SK-N-SH (cell line): ENCODE measurements at regions not wholly inside any gene's neighbourhood (a gene's known extent, or its start where the extent isn't known, plus 50 kb on each side); places are given as distances from the start of the nearest gene placed in this dataset.

Source experiments
- EZH2phosphoT487 ChIP-seq: fragments of 200-600 bp; sonication (generic); IDR thresholded peaks from 2 replicates; pipeline ENCODE4 v1.6.1; 2017; ENCODE audit warnings: low read depth, mixed run types, mild to moderate bottlenecking, antibody characterized with exemption, moderate library complexity, borderline replicate concordance
- POLR2AphosphoS5 ChIP-seq: IDR thresholded peaks from 2 replicates; pipeline ENCODE4 v1.6.1; 2012; ENCODE audit warnings: low read depth, low read length
- TAF1 ChIP-seq: IDR thresholded peaks from 2 replicates; pipeline ENCODE4 v1.6.1; 2012; ENCODE audit warnings: low read depth, mild to moderate bottlenecking, low read length, moderate library complexity, borderline replicate concordance
- TF ChIP-seq, protein P1 (sequence below): fragments of 200-600 bp; sonication (generic); IDR thresholded peaks from 2 replicates; pipeline ENCODE4 v1.6.1; 2017; ENCODE audit warnings: antibody characterized with exemption, mild to moderate bottlenecking, moderate library complexity

DNA sequence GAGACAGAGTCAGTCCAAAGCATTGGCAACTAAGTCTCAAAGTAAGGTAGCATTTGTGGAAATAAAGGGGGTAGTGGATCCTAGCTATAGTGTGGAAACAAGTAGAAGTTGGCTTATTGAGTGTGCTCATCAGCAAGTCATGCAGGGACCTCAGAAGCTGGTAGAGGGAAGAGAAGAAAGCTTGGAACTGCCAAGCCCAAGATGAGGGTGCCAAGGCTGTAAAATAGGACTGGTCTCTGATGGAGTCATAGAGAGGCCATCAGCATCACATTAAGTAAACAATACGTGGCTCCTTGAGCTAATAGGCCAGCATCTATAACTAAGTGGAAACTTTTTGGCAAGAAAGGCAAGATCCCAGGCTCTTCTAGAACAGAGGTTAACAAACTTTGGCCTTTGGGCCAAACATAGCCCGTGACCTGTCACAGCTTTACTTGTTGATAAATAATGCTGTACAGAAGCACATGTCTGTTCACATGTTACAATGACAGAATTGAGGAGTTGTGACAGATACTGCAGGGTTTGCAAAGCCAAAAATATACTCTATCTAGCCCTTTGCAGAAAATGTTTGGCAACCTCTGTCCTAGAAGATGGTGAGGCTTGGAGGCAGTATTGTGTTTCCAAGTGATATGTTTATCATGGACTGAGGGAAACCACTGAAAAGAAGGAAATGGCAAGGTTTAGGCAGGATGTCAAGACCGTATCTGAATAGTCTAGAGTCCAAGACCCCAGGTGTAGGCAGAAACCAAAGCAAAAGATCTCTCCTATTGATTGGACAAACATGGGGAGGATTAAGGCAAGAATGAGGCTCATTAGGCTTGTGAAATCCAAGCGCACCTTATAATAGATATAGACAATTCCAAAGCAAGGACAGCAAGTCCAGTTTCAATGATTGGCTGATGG lies 62.5 kb upstream of the CD44 start:
- TF ChIP-seq POLR2AphosphoS5 (no peak), EZH2phosphoT487 (no peak), TAF1 (no peak)
- TF ChIP-seq, protein P1, sequence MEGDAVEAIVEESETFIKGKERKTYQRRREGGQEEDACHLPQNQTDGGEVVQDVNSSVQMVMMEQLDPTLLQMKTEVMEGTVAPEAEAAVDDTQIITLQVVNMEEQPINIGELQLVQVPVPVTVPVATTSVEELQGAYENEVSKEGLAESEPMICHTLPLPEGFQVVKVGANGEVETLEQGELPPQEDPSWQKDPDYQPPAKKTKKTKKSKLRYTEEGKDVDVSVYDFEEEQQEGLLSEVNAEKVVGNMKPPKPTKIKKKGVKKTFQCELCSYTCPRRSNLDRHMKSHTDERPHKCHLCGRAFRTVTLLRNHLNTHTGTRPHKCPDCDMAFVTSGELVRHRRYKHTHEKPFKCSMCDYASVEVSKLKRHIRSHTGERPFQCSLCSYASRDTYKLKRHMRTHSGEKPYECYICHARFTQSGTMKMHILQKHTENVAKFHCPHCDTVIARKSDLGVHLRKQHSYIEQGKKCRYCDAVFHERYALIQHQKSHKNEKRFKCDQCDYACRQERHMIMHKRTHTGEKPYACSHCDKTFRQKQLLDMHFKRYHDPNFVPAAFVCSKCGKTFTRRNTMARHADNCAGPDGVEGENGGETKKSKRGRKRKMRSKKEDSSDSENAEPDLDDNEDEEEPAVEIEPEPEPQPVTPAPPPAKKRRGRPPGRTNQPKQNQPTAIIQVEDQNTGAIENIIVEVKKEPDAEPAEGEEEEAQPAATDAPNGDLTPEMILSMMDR = no peak
